Neural progenitor cell (in vitro differentiated cells): ENCODE measurements at regions not wholly inside any gene's neighbourhood (a gene's known extent, or its start where the extent isn't known, plus 50 kb on each side); places are given as distances from the start of the nearest gene placed in this dataset.

ENCODE experiments used
- DNase-seq: peaks from one replicate; pipeline ENCODE4 v3.0.0-alpha.2; 2016; ENCODE audit warnings: low spot score
- H2AFZ ChIP-seq: fragments of 200-600 bp; sonication (generic); replicated peaks from 2 replicates; pipeline ENCODE4 v1.6.1; 2016; ENCODE audit warnings: antibody characterized with exemption
- H3F3A ChIP-seq: fragments of 200-600 bp; sonication (generic); 2 replicates; pipeline ENCODE4 v1.6.1; 2016; ENCODE audit warnings: antibody characterized with exemption, low read depth
- H3K27ac ChIP-seq: fragments of 200-600 bp; sonication (generic); 2 replicates; pipeline ENCODE4 v1.5.1; 2016; ENCODE audit warnings: mild to moderate bottlenecking
- H3K27me3 ChIP-seq: fragments of 200-600 bp; sonication (generic); 2 replicates; pipeline ENCODE4 v1.6.1; 2016; ENCODE audit warnings: mild to moderate bottlenecking, moderate library complexity
- H3K36me3 ChIP-seq: fragments of 200-600 bp; sonication (generic); 2 replicates; pipeline ENCODE4 v1.5.1; 2016
- H3K4me1 ChIP-seq: fragments of 200-600 bp; sonication (generic); 2 replicates; pipeline ENCODE4 v1.6.1; 2016; ENCODE audit warnings: mixed run types
- H3K4me2 ChIP-seq: fragments of 200-600 bp; sonication (generic); 2 replicates; pipeline ENCODE4 v1.6.1; 2016
- H3K4me3 ChIP-seq: fragments of 200-600 bp; sonication (generic); 2 replicates; pipeline ENCODE4 v1.5.1; 2016
- H3K79me2 ChIP-seq: fragments of 200-600 bp; sonication (generic); 2 replicates; pipeline ENCODE4 v1.6.1; 2016; ENCODE audit warnings: low read depth
- H3K9ac ChIP-seq: fragments of 200-600 bp; sonication (generic); 2 replicates; pipeline ENCODE4 v1.6.1; 2016
- H3K9me3 ChIP-seq: fragments of 200-600 bp; sonication (generic); 2 replicates; pipeline ENCODE4 v1.5.1; 2016; ENCODE audit warnings: low read depth
- H4K20me1 ChIP-seq: fragments of 200-600 bp; sonication (generic); 2 replicates; pipeline ENCODE4 v1.6.1; 2016; ENCODE audit warnings: low read depth
- H3K27ac Mint-ChIP-seq: 3 replicates; pipeline ENCODE4 v1.8.0; 2021; ENCODE audit warnings: mixed read lengths
- H3K27me3 Mint-ChIP-seq: 2 replicates; pipeline ENCODE4 v1.8.0; 2022; ENCODE audit warnings: low read depth, mild to moderate bottlenecking, inconsistent platforms, moderate library complexity, mixed read lengths; ENCODE audit not compliant: insufficient read depth
- H3K36me3 Mint-ChIP-seq: 3 replicates; pipeline ENCODE4 v1.8.0; 2021; ENCODE audit warnings: mixed read lengths
- H3K4me1 Mint-ChIP-seq: 3 replicates; pipeline ENCODE4 v1.8.0; 2021; ENCODE audit warnings: mixed read lengths
- H3K4me3 Mint-ChIP-seq: 3 replicates; pipeline ENCODE4 v1.8.0; 2021; ENCODE audit warnings: mild to moderate bottlenecking, moderate library complexity, mixed read lengths
- H3K9me3 Mint-ChIP-seq: 3 replicates; pipeline ENCODE4 v1.8.0; 2020; ENCODE audit warnings: mixed read lengths
- CTCF ChIP-seq: fragments of 200-600 bp; sonication (generic); IDR thresholded peaks from 2 replicates; pipeline ENCODE4 v1.5.1; 2017; ENCODE audit warnings: antibody characterized with exemption, mild to moderate bottlenecking
- EZH2 ChIP-seq: fragments of 200-600 bp; sonication (generic); IDR thresholded peaks from 2 replicates; pipeline ENCODE4 v1.6.1; 2017; ENCODE audit warnings: antibody characterized with exemption, mild to moderate bottlenecking, moderate library complexity
- EZH2phosphoT487 ChIP-seq: fragments of 200-600 bp; sonication (generic); IDR thresholded peaks from 2 replicates; pipeline ENCODE4 v1.6.1; 2017; ENCODE audit warnings: antibody characterized with exemption

GRCh38 chr2:180573951-180574350, 406.5 kb upstream of the UBE2E3 start:
- no peaks in the 10 kb centered on the region for H3K9me3 ChIP-seq
- H3K27me3 ChIP-seq: no peaks in the 10 kb centered on the region
- Mint-ChIP-seq H3K9me3 (no peaks in the 10 kb centered on the region), H3K4me3 (no peak overlapping the region), H3K27me3 (no peaks in the 10 kb centered on the region), H3K27ac (no peak overlapping the region), H3K4me1 (no peaks in the 10 kb centered on the region), H3K36me3 (no peaks in the 10 kb centered on the region)
- no peaks in the 10 kb centered on the region for H3F3A ChIP-seq
- no peaks in the 10 kb centered on the region for H3K79me2 ChIP-seq
- no peak overlapping the region for H3K4me3 ChIP-seq
- TF ChIP-seq EZH2phosphoT487 (no peak), CTCF (no peak), EZH2 (no peak)
- no peaks in the 10 kb centered on the region for H3K36me3 ChIP-seq
- no peaks in the 10 kb centered on the region for H4K20me1 ChIP-seq
- no peak overlapping the region for H2AFZ ChIP-seq
- H3K9ac ChIP-seq: no peak overlapping the region
- DNase-seq: no peak
- no peak overlapping the region for H3K27ac ChIP-seq
- no peaks in the 10 kb centered on the region for H3K4me1 ChIP-seq
- H3K4me2 ChIP-seq: no peak overlapping the region

GRCh38 chr2:180572346-180572745, 408.1 kb upstream of the UBE2E3 start:
- DNase-seq: no peak
- H3K27me3 ChIP-seq: no peaks in the 10 kb centered on the region
- no peak overlapping the region for H3K4me2 ChIP-seq
- Mint-ChIP-seq H3K36me3 (no peaks in the 10 kb centered on the region), H3K27me3 (no peaks in the 10 kb centered on the region), H3K4me3 (no peak overlapping the region), H3K27ac (no peak overlapping the region), H3K9me3 (no peaks in the 10 kb centered on the region), H3K4me1 (no peaks in the 10 kb centered on the region)
- no peaks in the 10 kb centered on the region for H3K36me3 ChIP-seq
- TF ChIP-seq EZH2 (no peak), CTCF (no peak), EZH2phosphoT487 (no peak)
- H3K27ac ChIP-seq: no peak overlapping the region
- H3K4me3 ChIP-seq: no peak overlapping the region
- no peaks in the 10 kb centered on the region for H3K9me3 ChIP-seq
- no peaks in the 10 kb centered on the region for H3F3A ChIP-seq
- no peaks in the 10 kb centered on the region for H3K79me2 ChIP-seq
- H3K9ac ChIP-seq: no peak overlapping the region
- H2AFZ ChIP-seq: no peak overlapping the region
- no peaks in the 10 kb centered on the region for H4K20me1 ChIP-seq
- no peaks in the 10 kb centered on the region for H3K4me1 ChIP-seq

- TF ChIP-seq CTCF (no peak), EZH2 (no peak), EZH2phosphoT487 (no peak)
- Histone ChIP-seq H4K20me1 (no peaks in the 10 kb centered on the region), H3K4me2 (no peak overlapping the region), H3K9me3 (no peaks in the 10 kb centered on the region), H2AFZ (no peak overlapping the region), H3K4me3 (no peak overlapping the region), H3K36me3 (no peaks in the 10 kb centered on the region), H3K4me1 (no peaks in the 10 kb centered on the region), H3K9ac (no peak overlapping the region), H3K79me2 (no peaks in the 10 kb centered on the region), H3K27ac (no peak overlapping the region), H3F3A (no peaks in the 10 kb centered on the region), H3K27me3 (no peaks in the 10 kb centered on the region)
- Mint-ChIP-seq H3K36me3 (no peaks in the 10 kb centered on the region), H3K27ac (no peak overlapping the region), H3K4me1 (no peaks in the 10 kb centered on the region), H3K9me3 (no peaks in the 10 kb centered on the region), H3K4me3 (no peak overlapping the region), H3K27me3 (no peaks in the 10 kb centered on the region)
- no peak for DNase-seq
Observed at GRCh38 chr2:180571559-180571958, 408.8 kb upstream of the UBE2E3 start.

- Mint-ChIP-seq H3K27me3 (no peaks in the 10 kb centered on the region), H3K36me3 (no peaks in the 10 kb centered on the region), H3K9me3 (no peaks in the 10 kb centered on the region), H3K27ac (no peak overlapping the region), H3K4me1 (no peaks in the 10 kb centered on the region), H3K4me3 (no peak overlapping the region)
- H3K9ac ChIP-seq: no peak overlapping the region
- H3K27ac ChIP-seq: no peak overlapping the region
- H3K4me1 ChIP-seq: no peaks in the 10 kb centered on the region
- TF ChIP-seq EZH2 (no peak), EZH2phosphoT487 (no peak), CTCF (no peak)
- H3K27me3 ChIP-seq: no peaks in the 10 kb centered on the region
- H2AFZ ChIP-seq: no peak overlapping the region
- no peak overlapping the region for H3K4me2 ChIP-seq
- H3K9me3 ChIP-seq: no peaks in the 10 kb centered on the region
- no peaks in the 10 kb centered on the region for H3K79me2 ChIP-seq
- DNase-seq: no peak
- H3K36me3 ChIP-seq: no peaks in the 10 kb centered on the region
- no peaks in the 10 kb centered on the region for H3F3A ChIP-seq
- no peak overlapping the region for H3K4me3 ChIP-seq
- no peaks in the 10 kb centered on the region for H4K20me1 ChIP-seq
Observed at GRCh38 chr2:180570864-180571263, 409.5 kb upstream of the UBE2E3 start.
